Stimulated activated CD4-positive, alpha-beta T cell treated with anti-CD3 and anti-CD28 coated beads, Interleukin-12 subunit alpha, Interleukin-12 subunit beta, amount 100 ng/mL, for 48 hours (primary cell): ENCODE measurements at regions not wholly inside any gene's neighbourhood (a gene's known extent, or its start where the extent isn't known, plus 50 kb on each side); places are given as distances from the start of the nearest gene placed in this dataset.

Source experiments
- DNase-seq, 3 donors: peaks; one replicate each; pipeline ENCODE4 v3.0.0-alpha.2; 2020; ENCODE audit warnings: low read depth in 2 of 3, low spot score in 1 of 3

- DNase-seq: no peak
Observed at GRCh38 chr2:7780321-7780720, 863.1 kb downstream of the RNF144A start.

- DNase-seq: no peak
Observed at GRCh38 chr2:7785700-7786099, 868.5 kb downstream of the RNF144A start.

DNA sequence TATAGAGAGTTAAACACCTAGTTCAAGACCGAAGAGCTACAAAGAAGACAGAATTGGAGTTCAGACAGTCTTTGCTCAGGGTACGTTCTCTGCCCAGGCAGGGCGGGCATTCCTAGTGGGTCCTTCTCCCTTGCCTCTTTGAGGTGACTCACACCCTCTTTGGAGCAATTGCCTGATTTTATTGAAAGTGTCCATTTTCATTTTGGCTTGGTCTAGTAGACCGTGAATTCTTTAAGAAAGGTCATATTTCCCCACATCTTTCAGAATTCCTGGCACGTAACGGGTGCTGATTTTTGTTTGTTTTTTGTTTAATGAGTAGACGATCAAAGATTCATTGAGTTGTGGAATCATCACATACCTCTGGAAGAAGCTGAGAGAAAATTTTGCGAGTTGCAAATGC is 871.5 kb downstream of the RNF144A start:
- DNase-seq: no peak

GRCh38 chr2:7792031-7792651 is 874.9 kb downstream of the RNF144A start:
- DNase-seq: no peak

GRCh38 chr2:7795778-7796563 is 878.8 kb downstream of the RNF144A start:
- no peak for DNase-seq

DNA sequence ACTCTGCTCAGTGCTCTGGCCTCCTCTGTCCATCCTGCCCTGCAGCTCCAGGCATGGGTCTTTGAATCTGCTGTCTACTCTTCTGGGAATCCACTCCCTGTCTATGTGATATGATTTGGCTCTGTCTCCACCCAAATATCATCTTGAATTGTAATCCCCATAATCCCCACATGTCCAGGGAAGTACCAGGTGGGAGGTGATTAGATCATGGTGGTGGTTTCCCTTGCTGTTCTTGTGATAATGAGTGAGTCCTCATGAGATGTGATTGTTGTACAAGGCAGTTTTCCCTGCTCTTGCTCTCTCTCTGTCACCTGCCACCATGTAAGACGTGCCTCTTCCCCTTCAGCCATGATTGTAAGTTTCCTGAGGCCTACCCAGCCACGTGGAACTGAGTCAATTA is 881.8 kb upstream of the ID2 start:
- DNase-seq: no peak

DNA sequence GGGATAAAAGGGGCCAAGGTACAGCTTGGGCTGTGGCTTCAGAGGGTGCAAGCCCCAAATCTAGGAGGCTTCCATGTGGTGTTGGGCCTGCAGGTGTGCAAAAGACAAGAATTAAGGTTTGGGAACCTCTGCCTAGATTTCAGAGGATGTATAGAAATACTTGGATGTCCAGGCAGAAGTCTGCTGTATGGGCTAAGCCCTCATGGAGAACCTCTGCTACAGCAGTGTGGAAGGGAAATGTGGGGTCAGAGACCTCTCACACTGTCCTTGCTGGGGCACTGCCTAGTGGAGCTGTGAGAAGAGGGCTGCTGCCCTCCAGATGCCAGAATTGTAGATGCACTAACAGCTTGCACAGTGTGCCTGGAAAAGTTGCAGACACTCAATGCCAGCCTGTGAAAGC is 880.6 kb upstream of the ID2 start:
- DNase-seq: no peak

DNA sequence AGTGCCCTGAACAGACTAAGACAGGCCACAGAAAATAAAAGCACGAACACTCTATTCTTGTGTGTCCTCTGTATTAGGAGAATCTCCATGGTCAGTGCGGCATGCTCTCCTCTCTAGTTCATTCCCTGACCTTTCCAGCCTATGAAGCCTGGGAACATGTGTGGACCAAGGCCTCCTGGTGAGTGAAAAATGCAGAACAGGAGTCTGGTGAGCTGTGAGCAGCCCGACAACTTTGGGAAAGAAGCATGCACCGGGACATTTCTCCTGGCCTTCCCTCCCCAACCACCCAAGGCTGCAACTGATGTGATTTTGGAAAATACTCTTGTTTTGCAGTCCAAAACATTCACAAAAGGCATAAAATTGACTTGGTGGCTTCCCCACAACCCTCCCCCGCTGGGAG is 878.3 kb upstream of the ID2 start:
- DNase-seq: no peak

- DNase-seq: no peak
Observed at GRCh38 chr2:7809640-7810039, 872.2 kb upstream of the ID2 start.

DNA sequence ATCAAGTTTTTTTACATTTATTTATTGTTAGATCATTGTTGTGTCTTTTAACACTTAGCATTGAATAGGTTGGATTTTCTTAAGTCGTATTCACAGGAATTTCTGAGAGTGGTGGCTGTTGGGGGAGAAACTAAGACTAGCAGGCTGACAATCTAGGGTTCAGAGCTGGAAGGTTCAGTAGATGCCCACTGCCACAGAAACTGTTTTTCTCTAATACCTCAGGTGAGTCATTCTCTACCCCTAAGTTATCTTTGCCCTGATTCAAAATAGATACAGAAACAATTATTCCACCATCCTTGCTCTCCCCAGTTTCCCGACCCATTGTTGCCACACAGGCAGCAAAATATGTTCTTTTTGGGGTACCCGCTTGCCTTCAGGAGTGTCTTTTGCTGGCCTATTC is 870.8 kb upstream of the ID2 start:
- DNase-seq: no peak

DNA sequence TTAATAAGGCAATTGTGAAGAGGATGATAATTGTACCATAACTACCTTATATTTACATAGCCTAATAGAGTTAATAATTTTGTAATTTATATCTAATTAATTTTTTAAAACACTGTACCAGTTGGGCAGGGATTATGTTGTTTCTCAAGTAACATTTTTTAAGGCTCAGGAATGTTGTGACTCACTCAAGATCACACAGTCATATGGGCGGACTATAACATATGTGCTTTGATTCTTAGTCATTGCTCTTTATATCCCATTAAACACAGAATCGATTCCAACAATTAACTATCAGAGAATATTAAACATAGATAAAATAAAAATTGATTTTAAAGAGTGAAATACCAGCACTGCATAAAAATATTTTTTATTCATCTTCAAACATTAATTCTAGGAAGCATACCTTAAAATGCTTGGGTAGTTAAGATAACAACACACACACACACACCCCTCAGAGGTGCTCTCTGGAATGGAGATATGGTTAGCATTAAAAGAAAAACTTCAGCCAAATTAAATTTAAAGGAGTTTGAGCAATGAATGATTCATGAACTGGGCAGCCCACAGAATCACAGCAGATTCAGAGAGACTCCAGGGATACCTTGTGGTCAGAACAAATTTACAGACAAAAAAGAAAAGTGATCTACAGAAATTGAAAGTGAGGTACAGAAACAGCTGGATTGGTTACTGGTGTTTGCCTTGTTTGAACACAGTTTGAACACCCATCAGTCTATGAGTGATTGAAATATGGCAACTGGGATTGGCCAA is 869.4 kb upstream of the ID2 start:
- DNase-seq: no peak

DNA sequence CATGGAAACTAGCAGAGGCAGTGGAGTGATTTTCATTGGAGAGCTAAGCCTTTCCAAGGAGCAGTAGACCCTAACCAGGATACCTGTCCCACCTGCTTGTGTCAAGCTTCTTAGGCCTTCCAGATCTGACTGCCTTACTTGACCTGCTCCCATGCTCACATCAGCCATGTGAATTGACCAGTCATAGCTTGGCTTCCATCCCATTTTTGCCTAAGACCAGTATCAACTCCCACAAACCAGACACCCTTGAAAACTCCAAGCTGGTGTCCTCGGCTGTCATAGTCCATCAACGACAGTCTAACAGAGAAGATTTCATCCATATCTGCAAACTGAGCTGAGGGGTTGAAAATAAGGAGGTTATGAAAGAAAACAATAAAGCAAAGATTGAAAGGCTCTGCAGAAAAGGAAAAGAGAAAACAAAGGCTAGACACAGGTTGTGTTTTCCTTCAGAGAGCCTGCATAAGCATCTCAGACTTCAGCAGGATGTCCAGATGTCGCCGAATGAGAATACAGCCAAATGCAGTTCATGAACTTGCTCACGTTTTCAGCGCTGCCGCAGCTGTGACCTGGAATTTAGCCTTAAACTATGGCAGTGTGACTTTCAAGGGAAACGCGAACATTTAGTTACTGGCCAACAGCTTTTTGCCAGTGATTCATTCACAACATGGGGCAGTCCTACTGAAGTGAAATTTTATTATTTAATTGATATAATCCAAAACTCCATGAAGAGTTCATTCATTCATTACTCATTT is 868.1 kb upstream of the ID2 start:
- no peak for DNase-seq

GRCh38 chr2:7815726-7816125 is 866.1 kb upstream of the ID2 start:
- no peak for DNase-seq

DNA sequence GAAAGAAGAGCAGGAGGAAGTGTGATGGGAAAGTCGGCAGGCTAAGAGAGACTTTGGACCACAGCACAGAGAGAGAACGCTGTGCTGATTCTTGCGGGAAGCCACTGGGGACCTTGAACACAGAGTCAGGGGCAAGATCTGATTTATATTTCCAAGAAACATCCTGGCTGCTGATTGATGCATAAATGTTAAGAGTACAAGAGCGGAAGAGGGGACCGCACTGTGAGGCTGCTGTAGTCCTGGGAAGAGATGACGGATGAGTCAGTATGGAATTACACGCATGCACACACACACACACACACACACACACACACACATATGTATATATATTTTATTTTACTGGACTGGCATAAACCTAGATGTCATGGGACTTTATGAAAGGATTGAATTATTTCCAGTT is 865.6 kb upstream of the ID2 start:
- no peak for DNase-seq

DNA sequence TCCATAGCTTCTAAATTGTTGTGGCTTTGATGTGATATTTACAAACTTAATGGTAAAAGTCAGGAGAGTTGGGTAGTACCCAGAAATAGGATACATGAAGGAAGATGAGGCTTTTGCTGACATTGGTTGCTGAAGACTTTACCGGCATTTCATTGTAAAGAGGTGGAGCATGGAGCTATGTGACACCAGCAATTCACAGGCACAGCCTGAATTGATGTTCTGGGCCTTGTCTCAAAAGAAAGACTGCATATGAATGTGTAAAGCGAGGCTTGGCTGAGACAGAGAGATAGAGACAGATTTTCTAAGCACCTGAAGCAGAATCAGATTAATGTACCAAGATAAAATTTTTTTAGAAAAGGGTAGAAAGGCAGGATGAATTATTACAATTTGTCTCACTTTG is 864.9 kb upstream of the ID2 start:
- no peak for DNase-seq

DNA sequence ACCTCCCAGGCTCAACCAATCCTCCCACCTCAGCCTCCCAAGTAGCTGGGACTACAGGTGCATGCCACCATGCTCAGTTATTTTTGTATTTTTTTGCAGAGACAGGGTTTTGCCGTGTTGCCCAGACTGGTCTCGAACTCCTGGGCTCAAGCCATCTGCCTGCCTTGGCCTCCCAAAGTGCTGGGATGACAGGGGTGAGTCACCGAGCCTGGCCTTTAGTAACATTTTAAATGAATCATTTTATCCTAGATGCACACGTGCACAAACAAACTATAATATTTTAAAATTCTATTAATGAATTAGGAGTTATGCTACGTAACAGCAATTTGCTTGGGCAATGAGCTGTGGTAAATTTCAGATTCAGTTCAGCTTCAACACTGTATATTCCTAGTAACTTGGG is 862.5 kb upstream of the ID2 start:
- DNase-seq: no peak

DNA sequence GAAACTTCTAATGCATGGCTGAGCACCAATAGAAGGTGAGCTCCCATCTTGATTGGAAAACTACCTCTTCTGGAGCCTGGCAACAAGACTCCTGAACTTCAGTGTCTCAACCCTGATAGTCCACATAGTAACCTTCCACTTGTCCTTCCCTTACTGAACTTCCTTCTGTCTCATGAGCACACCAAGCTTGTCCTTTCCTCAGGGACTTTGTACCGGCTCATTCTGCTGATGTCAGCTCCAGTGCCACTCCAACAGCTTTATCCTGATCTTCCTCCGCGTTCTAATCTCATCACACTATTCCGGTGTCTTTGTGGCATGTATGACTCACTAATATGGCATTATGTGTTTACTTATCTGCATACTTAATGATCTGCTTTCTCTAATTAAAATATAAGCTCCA is 862.0 kb upstream of the ID2 start:
- DNase-seq: no peak

GRCh38 chr2:7824211-7824610 is 857.6 kb upstream of the ID2 start:
- DNase-seq: no peak

DNA sequence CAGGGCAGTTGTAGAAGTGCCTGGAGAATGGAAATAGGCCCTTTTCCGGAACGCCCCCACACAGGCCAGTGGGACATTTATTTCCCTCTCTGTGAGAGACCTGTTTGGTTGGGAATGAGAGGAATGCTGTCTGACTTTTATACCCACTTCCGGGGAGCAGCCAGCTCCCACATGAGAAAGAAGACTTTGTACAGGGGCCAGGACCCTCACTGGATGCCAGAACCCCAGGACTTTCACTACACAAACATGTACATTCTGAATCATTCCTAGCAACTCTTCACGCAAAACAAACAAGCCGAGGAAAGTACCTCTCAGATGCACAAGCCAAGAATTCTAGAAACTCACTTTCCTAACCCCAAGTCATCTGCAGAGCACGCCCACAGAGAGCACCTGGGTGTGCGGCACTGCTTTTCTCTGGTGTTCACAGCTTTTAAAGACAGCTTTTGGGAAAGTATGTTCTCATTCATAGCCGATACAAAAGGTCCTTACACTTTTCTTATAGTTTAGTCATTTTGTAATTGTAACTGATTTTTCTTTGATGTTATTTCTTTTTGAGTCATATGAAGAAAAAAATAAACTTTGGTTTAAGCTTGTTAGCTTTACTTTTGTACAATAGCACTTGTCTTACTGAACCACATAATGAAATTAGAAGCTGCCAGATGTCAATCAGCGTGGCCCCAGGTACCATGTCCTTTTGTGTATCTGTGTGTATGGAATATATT is 856.1 kb upstream of the ID2 start:
- DNase-seq: peak; percentile 40 to 58 (median 57)

DNA sequence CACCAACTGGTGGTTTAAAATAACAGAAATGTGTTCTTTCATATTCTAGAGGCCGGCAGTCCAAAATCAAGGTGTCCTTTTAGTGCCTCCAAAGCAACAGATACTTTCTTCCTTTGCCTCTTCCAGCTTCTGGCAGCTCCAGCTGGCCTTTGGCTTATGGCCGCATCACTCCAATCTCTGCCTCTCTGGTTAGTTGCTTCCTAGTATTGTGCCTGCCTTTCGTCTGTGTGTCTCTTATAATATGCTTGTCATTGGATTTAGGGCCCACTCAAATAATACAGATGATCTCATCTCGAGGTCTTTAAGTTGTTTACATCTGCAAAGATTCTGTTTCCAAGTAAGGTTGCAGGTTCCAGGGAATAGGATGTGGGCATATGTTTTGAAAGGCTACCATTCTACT is 855.2 kb upstream of the ID2 start:
- no peak for DNase-seq

DNA sequence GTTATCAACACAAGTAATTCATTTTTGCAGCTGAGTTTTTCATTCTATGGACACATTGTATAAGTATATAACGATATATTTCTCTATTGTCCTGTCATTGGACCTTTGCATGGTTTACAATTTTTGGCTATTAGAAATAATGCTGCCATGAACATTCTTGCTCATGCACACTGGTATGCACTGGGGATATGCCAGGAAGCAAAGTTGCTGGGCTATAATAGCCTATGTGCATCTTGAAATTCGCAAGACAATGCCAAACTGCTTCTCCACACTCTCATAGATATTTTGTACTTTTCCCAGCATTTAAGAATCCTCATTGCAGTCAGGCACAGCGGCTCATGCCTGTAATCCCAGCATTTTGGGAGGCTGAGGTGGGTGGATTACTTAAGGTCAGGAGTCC is 852.6 kb upstream of the ID2 start:
- no peak for DNase-seq
